Activated T-cell treated with anti-CD3 and anti-CD28 coated beads, Interleukin-2, amount 50 U/mL, for 48 hours (primary cell): ENCODE measurements at regions not wholly inside any gene's neighbourhood (a gene's known extent, or its start where the extent isn't known, plus 50 kb on each side); places are given as distances from the start of the nearest gene placed in this dataset.
"Not testable (repeated sequence)": the region's sequence is repeated elsewhere in the genome, so short reads cannot be mapped to it uniquely, and the experiment has no call there.

Source experiments
- DNase-seq, 2 experiments: peaks; one replicate each; pipeline ENCODE4 v3.0.0-alpha.2; 2020

DNA sequence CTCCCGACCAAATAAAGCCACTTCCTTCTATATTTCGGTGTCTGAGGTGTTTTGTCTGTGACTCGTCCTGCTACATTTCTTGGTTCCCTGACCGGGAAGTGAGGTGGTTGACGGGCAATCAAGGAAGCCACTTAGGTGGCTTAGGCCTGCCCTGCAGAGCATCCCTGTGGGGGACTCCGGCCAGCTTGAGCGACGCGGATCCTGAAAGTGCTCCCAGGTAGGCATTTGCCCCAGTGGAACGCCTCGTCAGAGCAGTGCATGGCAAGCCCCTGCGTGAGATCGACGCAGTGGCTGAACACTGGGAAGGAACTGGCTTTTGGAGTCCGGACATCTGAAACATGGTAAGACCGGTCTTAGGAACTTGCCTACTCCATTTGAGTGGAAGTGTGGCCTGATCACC, 157.2 kb upstream of the COX7C start:
- no peak for DNase-seq

GRCh38 chr5:86461169-86461956, 156.4 kb upstream of the COX7C start:
- no peak for DNase-seq

DNA sequence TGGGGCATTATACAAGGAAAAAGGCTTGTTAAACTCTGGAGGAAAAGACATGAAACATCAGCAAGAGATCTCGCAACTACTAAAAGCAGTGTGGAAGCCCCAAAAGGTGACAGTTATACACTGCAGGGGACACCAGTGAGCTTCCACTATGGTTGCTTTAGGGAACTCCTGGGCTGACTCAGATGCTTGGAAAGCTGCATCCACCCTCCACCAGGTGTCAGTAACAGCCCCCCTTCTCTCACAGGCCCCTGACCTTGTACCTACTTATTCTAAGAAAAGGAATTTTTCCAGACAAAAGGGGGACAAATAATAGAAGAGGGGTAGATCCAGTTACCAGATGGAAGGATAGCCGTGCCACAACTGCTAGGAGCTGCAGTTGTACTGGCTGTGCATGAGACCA, 154.4 kb upstream of the COX7C start:
- no peak for DNase-seq

GRCh38 chr5:86465052-86465838, 152.5 kb upstream of the COX7C start:
- DNase-seq = no peak

DNA sequence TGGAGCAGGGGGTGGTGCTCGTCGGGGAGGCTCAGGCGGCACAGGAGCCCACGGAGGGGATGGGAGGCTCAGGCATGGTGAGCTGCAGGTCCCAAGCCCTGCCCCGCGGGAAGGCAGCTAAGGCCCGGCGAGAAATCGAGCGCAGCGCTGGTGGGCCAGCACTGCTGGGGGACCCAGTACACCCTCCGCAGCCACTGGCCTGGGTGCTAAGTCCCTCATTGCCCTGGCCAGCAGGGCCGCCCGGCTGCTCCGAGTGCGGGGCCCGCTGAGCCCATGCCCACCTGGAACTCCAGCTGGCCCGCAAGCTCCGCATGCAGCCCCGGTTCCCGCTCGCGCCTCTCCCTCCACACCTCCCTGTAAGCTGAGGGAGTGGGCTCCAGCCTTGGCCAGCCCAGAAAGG, 151.0 kb upstream of the COX7C start:
- DNase-seq = not testable (repeated sequence)

DNA sequence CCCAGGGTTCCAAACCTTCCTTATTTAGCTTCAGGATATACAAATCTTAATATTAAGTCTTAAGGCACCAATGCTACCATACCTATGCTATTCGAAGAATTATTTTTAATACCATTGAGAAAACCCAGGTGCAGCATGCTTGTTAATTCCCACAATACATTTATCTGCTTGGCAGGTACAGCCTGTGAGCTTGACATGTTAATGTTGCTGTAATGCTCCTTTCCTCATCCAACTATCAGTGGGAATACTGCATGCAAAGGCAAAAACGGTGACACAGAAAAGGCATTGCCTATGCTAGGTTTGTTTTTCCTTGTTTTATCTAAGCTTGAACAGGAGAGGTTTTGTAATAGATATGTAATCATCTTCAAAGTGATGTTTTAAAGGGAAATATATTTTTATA, 135.7 kb upstream of the COX7C start:
- no peak for DNase-seq

- DNase-seq = no peak
Observed at GRCh38 chr5:86493777-86494176, 124.0 kb upstream of the COX7C start.

DNA sequence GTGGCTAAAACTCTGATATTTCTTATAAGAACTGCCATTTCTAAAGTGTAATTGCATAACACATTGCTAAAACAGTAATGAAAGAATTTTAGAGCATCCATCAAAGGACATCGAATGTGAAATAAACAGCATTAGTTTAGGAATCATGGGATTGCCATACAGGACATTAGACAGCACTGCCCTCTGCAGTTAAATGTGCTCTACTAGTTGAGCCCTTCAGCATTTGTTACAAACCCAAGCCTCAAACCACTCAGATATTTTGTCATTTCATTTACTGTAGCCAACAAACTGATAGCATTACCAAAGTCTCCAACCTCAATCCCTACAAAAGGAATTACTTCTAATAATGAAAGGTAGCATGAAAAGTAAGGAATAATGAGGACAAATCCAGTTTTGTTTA, 116.8 kb upstream of the COX7C start:
- no peak for DNase-seq

DNA sequence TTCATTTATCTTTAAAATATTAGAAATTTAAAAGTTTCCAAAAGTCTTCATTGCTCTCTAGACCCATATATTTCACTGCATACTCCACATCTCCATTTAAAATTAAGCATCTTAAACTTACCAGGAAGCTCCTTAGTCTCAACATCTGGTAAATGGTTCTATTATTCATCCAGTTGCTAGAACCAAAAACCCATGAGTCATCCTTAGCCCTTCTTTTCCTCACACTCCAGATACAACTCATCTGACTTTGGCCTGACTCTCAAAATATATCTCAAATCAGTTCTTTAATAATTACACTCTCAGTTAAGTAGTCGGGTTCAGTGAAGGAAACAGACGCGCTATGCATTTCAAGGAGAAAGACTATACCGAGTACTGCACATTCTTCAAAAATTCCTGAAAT, 110.2 kb upstream of the COX7C start:
- DNase-seq = no peak

DNA sequence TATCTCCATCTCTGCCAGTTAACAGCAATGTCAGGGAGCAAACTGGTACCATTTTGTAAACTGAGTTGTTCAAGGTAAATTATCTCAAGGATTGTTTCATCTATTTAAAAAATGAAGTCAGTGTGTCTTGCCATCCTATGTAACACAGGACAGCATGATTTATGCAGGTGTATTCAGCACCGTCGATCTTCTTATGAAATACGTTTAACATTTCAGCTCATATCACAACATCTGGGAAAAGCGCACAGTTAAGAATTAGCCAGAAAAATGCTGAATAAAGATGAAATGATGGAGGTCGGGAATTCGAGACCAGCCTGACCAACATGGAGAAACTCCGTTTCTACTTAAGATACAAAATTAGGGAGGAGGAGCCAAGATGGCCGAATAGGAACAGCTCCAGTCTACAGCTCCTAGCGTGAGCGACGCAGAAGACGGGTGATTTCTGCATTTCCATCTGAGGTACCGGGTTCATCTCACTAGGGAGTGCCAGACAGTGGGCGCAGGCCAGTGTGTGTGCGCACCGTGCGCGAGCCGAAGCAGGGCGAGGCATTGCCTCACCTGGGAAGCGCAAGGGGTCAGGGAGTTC, 107.3 kb upstream of the COX7C start:
- not testable (repeated sequence) for DNase-seq

- no peak for DNase-seq
Observed at GRCh38 chr5:86523718-86524117, 94.0 kb upstream of the COX7C start.

- DNase-seq = no peak
Observed at GRCh38 chr5:86525622-86526021, 92.1 kb upstream of the COX7C start.

DNA sequence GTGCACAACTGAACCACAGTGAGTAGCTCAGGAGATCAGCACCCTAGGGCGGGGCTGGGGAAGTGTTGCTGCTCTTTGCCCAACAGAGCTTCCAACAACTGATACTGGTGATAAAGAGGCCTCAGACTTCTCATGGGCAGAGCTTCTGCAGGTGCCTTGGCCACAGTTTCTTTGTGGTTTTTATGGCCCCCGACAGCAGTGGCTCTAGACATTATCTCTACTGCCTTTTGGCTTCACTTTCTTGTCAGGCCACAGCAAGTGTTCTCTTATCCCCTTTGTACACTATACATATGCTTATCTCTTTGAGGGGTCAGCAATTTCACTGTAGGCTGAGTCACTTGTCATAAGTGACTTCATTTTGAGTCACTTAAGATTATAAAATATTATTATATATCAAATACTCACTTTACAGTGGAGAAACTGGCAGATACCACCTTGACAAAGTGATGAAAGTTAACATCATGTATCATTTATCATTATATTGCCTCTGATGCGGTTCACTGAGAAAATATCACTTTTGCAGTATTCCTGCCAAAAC, 90.9 kb upstream of the COX7C start:
- DNase-seq = no peak

DNA sequence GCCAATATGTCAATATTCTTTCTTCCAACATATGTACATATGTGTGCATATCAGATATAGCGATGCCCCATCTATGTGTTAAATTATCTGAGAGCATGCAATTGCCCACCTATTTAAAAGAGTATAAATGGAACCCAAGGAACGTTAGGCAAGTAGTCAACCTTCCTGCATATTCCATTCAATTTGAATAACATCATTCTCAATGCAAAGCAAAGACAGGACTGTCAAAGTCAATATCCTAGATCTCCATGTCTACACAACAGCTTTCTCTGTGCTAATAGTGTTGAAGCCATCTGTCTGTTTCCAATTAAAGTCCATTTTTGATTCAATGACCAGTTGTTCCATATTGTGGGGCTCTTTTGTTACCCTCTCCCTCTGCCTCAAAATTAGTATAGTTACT, 85.3 kb upstream of the COX7C start:
- DNase-seq = no peak

GRCh38 chr5:86536396-86536795, 81.3 kb upstream of the COX7C start:
- no peak for DNase-seq

- DNase-seq = no peak
Observed at GRCh38 chr5:86542532-86542931, 75.2 kb upstream of the COX7C start.

DNA sequence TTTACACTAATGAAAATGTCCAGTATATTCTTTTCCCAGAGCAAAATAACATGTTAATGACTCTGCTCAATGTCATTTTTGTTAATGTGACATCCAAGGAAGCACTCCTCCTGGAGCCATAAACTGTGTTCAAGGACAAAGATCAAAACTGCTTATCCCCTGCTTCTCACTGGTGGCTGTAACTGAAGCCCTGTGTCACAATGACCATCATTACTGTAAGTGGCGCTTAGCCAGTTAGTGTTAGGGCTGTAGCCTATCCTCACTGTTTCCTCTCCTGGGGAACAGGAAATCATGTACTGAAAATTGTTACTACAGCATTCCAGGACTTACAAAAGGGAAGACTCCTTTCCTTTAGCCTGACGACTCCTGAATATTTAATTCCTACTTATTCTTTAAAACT, 71.7 kb upstream of the COX7C start:
- no peak for DNase-seq

DNA sequence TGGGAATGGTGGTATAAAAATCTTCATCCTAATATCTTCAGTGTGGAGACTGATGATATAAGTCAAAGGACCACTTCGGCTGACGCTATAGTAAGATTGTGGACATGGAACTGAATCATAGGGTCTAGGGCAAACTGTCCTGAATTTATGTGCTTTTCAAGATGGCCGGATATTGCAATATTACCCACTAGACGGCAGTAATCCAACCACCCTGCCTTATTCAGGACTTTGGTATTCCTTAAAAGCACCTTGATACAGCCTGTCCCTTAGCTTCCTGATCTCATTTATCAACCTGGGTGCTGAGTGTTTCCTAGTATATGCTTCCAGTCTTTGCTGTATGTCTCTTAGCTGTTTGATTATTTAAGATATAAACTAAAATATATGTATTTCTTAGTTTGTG, 71.2 kb upstream of the COX7C start:
- DNase-seq = no peak

GRCh38 chr5:86554638-86555037, 63.1 kb upstream of the COX7C start:
- no peak for DNase-seq

DNA sequence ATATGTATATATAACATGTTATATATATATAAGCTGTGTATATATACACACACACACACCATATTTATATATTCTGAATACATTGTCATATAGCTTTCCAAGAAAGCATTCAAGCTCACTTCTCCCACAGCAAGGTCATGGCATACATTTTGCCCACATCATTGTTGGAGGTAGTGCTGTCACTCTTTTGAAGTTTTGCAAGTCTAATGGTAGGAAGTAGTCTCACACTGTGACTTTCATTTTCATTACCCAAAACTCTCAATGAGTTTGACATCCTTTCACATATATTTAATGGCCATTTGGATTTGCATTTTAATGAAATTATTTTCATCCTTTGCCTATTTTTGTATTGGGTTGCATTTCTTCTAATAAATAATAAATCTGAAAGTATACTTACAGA, 59.8 kb upstream of the COX7C start:
- DNase-seq = no peak

GRCh38 chr5:86565197-86565789, 52.4 kb upstream of the COX7C start:
- DNase-seq = no peak

GRCh38 chr5:86566030-86566429, 51.7 kb upstream of the COX7C start:
- not testable (repeated sequence) for DNase-seq
